K562 (cell line): ENCODE measurements at regions not wholly inside any gene's neighbourhood (a gene's known extent, or its start where the extent isn't known, plus 50 kb on each side); places are given as distances from the start of the nearest gene placed in this dataset.

Experiments used
- ATAC-seq: fragments of 200-7000 bp; cut with Tn5 transposase; 3 replicates; pipeline ENCODE4 v1.9.1; 2020; ENCODE audit warnings: moderate library complexity
- BruUV-seq: library from RNA; stranded (reverse); fragments of 400-500 nt; replicated peaks from 2 replicates; lab custom pipeline; 2021; lab: Mats Ljungman, UMichigan
- CTCF ChIA-PET: fragments of 300-600 bp; formaldehyde crosslinking; extraction: SDS; loops from one replicate; lab custom pipeline; 2021; ENCODE audit warnings: low intra/inter-chr PET ratio; lab: Yijun Ruan, JAX
- POLR2A ChIA-PET: fragments of 300-600, 350-650 bp; sonication (Branson Sonifier 250); formaldehyde crosslinking; extraction: SDS; loops from one replicate; lab custom pipeline; 2021; ENCODE audit warnings: antibody characterized with exemption, inconsistent platforms; lab: Yijun Ruan, JAX
- DNase-seq, 4 experiments: peaks; one replicate each; pipeline versions ENCODE4 v3.0.0 to v3.0.0-alpha.2; 2011 to 2018; ENCODE audit warnings: low spot score in 3 of 4, mixed read lengths in 3 of 4; ENCODE audit errors: extremely low read depth in 1 of 4
- FAIRE-seq: peaks from 2 replicates; lab custom pipeline; 2011; peaks lifted over from hg19 to GRCh38; lab: Jason Lieb, UNC
- H2AFZ ChIP-seq: 2 replicates; pipeline ENCODE4 v1.6.0; 2011; ENCODE audit warnings: low read depth, low read length, control low read depth, inconsistent platforms
- H3K27ac ChIP-seq: fragments of 200-600 bp; 3 replicates; pipeline ENCODE4 v1.8.0; 2011; ENCODE audit warnings: low read depth, mild to moderate bottlenecking, control low read depth, inconsistent platforms, low read length, moderate library complexity, mixed read lengths; ENCODE audit errors: extremely low read depth
- H3K27me3 ChIP-seq, 2 experiments: fragments of 300-600 bp in 1 of 2; 2 replicates in 1 of 2; 3 replicates in 1 of 2; pipeline versions ENCODE4 v1.6.0 to v1.8.0; 2011; ENCODE audit warnings: inconsistent platforms in 2 of 2, low read length in 2 of 2, mild to moderate bottlenecking in 1 of 2, mixed read lengths in 1 of 2, moderate library complexity in 1 of 2; ENCODE audit not compliant: control insufficient read depth in 2 of 2, insufficient read depth in 2 of 2
- H3K36me3 ChIP-seq: fragments of 300-600 bp; 3 replicates; pipeline ENCODE4 v1.8.0; 2011; ENCODE audit warnings: mild to moderate bottlenecking, low read length, inconsistent platforms; ENCODE audit not compliant: control insufficient read depth, insufficient read depth
- H3K4me1 ChIP-seq, 2 experiments: fragments of 200-600 bp in 1 of 2; replicated peaks in 1 of 2; 2 replicates in 1 of 2; 3 replicates in 1 of 2; pipeline versions ENCODE4 v1.5.1 to v1.8.0; 2011; ENCODE audit warnings: inconsistent platforms in 2 of 2, low read length in 2 of 2, mild to moderate bottlenecking in 1 of 2, mixed read lengths in 1 of 2, moderate library complexity in 1 of 2; ENCODE audit not compliant: control insufficient read depth in 2 of 2, insufficient read depth in 2 of 2
- H3K4me2 ChIP-seq: 2 replicates; pipeline ENCODE4 v1.6.1; 2011; ENCODE audit warnings: low read length, control low read depth, inconsistent platforms, mixed read lengths; ENCODE audit not compliant: insufficient read depth
- H3K4me3 ChIP-seq: fragments of 200-600 bp; sonication (generic), shearing (Covaris generic); 2 replicates; pipeline ENCODE4 v1.5.1; 2016; ENCODE audit warnings: control low read depth, inconsistent platforms
- H3K79me2 ChIP-seq: fragments of 200-600 bp; 3 replicates; pipeline ENCODE4 v1.8.0; 2011; ENCODE audit warnings: low read length, inconsistent platforms; ENCODE audit not compliant: control insufficient read depth, insufficient read depth
- H3K9ac ChIP-seq, 2 experiments: 2 replicates each; pipeline versions ENCODE4 v1.6.0 to v1.6.1; 2011; ENCODE audit warnings: low read depth in 2 of 2, low read length in 2 of 2, control low read depth in 1 of 2, inconsistent platforms in 1 of 2, mild to moderate bottlenecking in 1 of 2, mixed read lengths in 1 of 2; ENCODE audit not compliant: insufficient read depth in 1 of 2
- H3K9me1 ChIP-seq: one replicate; pipeline ENCODE4 v1.6.0; 2011; ENCODE audit warnings: inconsistent platforms, mild to moderate bottlenecking, low read length, moderate library complexity; ENCODE audit not compliant: control insufficient read depth, insufficient read depth
- H3K9me3 ChIP-seq: replicated peaks from 2 replicates; pipeline ENCODE4 v1.5.1; 2011; ENCODE audit warnings: low read depth, low read length, inconsistent platforms; ENCODE audit not compliant: control insufficient read depth, insufficient read depth
- H4K20me1 ChIP-seq: replicated peaks from 2 replicates; pipeline ENCODE4 v1.6.1; 2011; ENCODE audit warnings: low read length, inconsistent platforms, mixed read lengths; ENCODE audit not compliant: control insufficient read depth, insufficient read depth
- GABPB2 ChIP-seq: fragments of 250-450 bp; sonication (Bioruptor Pico); conservative IDR thresholded peaks from 2 replicates; pipeline ENCODE4 v1.5.1; 2021; ENCODE audit warnings: mild to moderate bottlenecking
- GTF2A2 ChIP-seq: IDR thresholded peaks from 2 replicates; pipeline ENCODE4 v1.6.1; 2016; ENCODE audit warnings: mild to moderate bottlenecking, missing genetic modification characterization, missing compliant biosample characterization
- KLF10 ChIP-seq: fragments of 250-450 bp; sonication (Bioruptor Pico); IDR thresholded peaks from 2 replicates; pipeline ENCODE4 v1.6.1; 2021; ENCODE audit warnings: matching md5 sums
- LEF1 ChIP-seq: fragments of 450-650 bp; IDR thresholded peaks from 2 replicates; pipeline ENCODE4 v1.6.1; 2016; ENCODE audit warnings: mild to moderate bottlenecking
- NCOA2 ChIP-seq, 2 experiments: fragments of 450-650 bp; IDR thresholded peaks; 2 replicates each; pipeline ENCODE4 v1.6.1; 2018; ENCODE audit warnings: mild to moderate bottlenecking in 2 of 2, moderate library complexity in 1 of 2; ENCODE audit not compliant: partially characterized antibody in 2 of 2
- SREBF2 ChIP-seq: sonication (generic); formaldehyde crosslinking; IDR thresholded peaks from 2 replicates; pipeline ENCODE4 v1.4.0; 2020; ENCODE audit warnings: mild to moderate bottlenecking, missing genetic modification reagents
- TAL1 ChIP-seq: fragments of 450-650 bp; IDR thresholded peaks from 2 replicates; pipeline ENCODE4 v1.6.1; 2016; ENCODE audit warnings: mild to moderate bottlenecking
- ZC3H8 ChIP-seq: fragments of 450-650 bp; IDR thresholded peaks from 2 replicates; pipeline ENCODE4 v1.6.1; 2017
- WGBS: fragments of 100-300 bp; shearing (Covaris generic); methylation state at CpG from one replicate; pipeline ENCODE4 v1.1.6; 2016; ENCODE audit warnings: low coverage, mixed read lengths; ENCODE audit not compliant: insufficient coverage; ENCODE audit errors: missing lambda C conversion rate; 5-methylcytosine and 5-hydroxymethylcytosine counted together
- in situ Hi-C: fragments of 300-500 bp; cut with MboI; formaldehyde crosslinking; loops from 4 replicates; pipeline ENCODE4 v1.15.0; 2018; ENCODE audit warnings: inconsistent platforms, mixed read lengths
- intact Hi-C: fragments of 100-400 bp; cut with micrococcal nuclease; formaldehyde crosslinking; loops from 2 replicates; pipeline ENCODE4 v1.14.2; 2022
- TF ChIP-seq, protein P1 (sequence below): fragments of 250-450 bp; sonication (Bioruptor Pico); IDR thresholded peaks from 2 replicates; pipeline ENCODE4 v1.4.0; 2020

GRCh38 chr12:125211464-125211863, 146.2 kb downstream of the AACS start:
- Histone ChIP-seq H3K4me3 (no peak overlapping the region), H3K79me2 (no peaks in the 10 kb centered on the region), H3K9ac (no peak overlapping the region), H4K20me1 (no peaks in the 10 kb centered on the region), H3K4me1 (no peaks in the 10 kb centered on the region), H2AFZ (no peak overlapping the region), H3K9me1 (no peaks in the 10 kb centered on the region), H3K27ac (no peak overlapping the region), H3K36me3 (no peaks in the 10 kb centered on the region), H3K4me2 (no peak overlapping the region), H3K9me3 (no peaks in the 10 kb centered on the region), H3K27me3 (peaks cover 9 to 29% of the 10 kb centered on the region in 2 experiments; a peak in 4 of 5 replicates)
- ChIA-PET POLR2A (no interaction called here), CTCF (no interaction called here)
- no peak for FAIRE-seq
- in situ Hi-C loops (no loop called here), intact Hi-C loops (no loop called here)
- WGBS, result 0% methylated on average over 7 of the region's 7 CpGs
- BruUV-seq, result no TSS peak
- no peak for ATAC-seq
- DNase-seq, result no peak
- TF ChIP-seq GTF2A2 (tag) (no peak), NCOA2 (IDR thresholded peaks at IDR 0.05; ENCODE audit: partially characterized antibody in 2 of 2) (no peak), SREBF2 (no peak), KLF10 (no peak), LEF1 (no peak), ZC3H8 (no peak), GABPB2 (CRISPR knock-in tag) (no peak), TAL1 (no peak)
- TF ChIP-seq, protein P1, sequence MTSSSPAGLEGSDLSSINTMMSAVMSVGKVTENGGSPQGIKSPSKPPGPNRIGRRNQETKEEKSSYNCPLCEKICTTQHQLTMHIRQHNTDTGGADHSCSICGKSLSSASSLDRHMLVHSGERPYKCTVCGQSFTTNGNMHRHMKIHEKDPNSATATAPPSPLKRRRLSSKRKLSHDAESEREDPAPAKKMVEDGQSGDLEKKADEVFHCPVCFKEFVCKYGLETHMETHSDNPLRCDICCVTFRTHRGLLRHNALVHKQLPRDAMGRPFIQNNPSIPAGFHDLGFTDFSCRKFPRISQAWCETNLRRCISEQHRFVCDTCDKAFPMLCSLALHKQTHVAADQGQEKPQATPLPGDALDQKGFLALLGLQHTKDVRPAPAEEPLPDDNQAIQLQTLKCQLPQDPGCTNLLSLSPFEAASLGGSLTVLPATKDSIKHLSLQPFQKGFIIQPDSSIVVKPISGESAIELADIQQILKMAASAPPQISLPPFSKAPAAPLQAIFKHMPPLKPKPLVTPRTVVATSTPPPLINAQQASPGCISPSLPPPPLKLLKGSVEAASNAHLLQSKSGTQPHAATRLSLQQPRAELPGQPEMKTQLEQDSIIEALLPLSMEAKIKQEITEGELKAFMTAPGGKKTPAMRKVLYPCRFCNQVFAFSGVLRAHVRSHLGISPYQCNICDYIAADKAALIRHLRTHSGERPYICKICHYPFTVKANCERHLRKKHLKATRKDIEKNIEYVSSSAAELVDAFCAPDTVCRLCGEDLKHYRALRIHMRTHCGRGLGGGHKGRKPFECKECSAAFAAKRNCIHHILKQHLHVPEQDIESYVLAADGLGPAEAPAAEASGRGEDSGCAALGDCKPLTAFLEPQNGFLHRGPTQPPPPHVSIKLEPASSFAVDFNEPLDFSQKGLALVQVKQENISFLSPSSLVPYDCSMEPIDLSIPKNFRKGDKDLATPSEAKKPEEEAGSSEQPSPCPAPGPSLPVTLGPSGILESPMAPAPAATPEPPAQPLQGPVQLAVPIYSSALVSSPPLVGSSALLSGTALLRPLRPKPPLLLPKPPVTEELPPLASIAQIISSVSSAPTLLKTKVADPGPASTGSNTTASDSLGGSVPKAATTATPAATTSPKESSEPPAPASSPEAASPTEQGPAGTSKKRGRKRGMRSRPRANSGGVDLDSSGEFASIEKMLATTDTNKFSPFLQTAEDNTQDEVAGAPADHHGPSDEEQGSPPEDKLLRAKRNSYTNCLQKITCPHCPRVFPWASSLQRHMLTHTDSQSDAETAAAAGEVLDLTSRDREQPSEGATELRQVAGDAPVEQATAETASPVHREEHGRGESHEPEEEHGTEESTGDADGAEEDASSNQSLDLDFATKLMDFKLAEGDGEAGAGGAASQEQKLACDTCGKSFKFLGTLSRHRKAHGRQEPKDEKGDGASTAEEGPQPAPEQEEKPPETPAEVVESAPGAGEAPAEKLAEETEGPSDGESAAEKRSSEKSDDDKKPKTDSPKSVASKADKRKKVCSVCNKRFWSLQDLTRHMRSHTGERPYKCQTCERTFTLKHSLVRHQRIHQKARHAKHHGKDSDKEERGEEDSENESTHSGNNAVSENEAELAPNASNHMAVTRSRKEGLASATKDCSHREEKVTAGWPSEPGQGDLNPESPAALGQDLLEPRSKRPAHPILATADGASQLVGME, result no peak
- TF ChIP-seq, all 486 proteins: peak for 0
